GM23248 (cell line): ENCODE measurements at regions not wholly inside any gene's neighbourhood (a gene's known extent, or its start where the extent isn't known, plus 50 kb on each side); places are given as distances from the start of the nearest gene placed in this dataset.

Experiments used
- EZH2 ChIP-seq: fragments of 200-600 bp; sonication (generic); IDR thresholded peaks from 2 replicates; pipeline ENCODE4 v1.6.1; 2018; ENCODE audit warnings: antibody characterized with exemption, mild to moderate bottlenecking; ENCODE audit not compliant: insufficient read depth, poor library complexity, severe bottlenecking
- EZH2phosphoT487 ChIP-seq: fragments of 200-600 bp; sonication (generic); IDR thresholded peaks from 2 replicates; pipeline ENCODE4 v1.6.1; 2018; ENCODE audit warnings: antibody characterized with exemption, moderate library complexity, mild to moderate bottlenecking, low read depth; ENCODE audit not compliant: insufficient read depth

DNA sequence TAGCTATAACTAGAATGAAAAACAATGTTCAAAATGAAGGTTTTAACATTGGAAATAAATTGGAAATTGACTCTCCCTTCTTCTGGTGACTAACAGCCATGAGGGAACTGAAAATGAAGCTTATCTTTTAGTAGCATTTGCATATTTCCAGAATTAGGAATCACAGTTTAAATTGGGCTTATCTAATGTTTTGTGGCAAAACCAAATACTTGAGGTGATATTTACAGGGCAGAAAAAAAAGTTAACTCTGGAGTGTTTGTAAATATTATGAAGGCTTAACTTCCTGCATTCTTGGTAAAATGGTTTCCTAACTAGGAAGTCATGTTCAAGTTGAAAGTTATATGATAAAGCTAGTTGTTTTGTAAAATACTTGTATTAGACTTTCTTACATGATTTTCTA is 96.4 kb upstream of the SOX9 start:
- TF ChIP-seq EZH2 = no peak
- TF ChIP-seq EZH2phosphoT487 = no peak
